Colonic mucosa (tissue), 4 donors: ENCODE measurements at regions not wholly inside any gene's neighbourhood (a gene's known extent, or its start where the extent isn't known, plus 50 kb on each side); places are given as distances from the start of the nearest gene placed in this dataset.

ENCODE experiments used
- DNase-seq: peaks from one replicate; pipeline ENCODE4 v3.0.0-alpha.2; 2020
- H3K27ac ChIP-seq: fragments of 200-600 bp; one replicate; pipeline ENCODE4 v1.8.0; 2021
- H3K27me3 ChIP-seq: fragments of 200-600 bp; one replicate; pipeline ENCODE4 v1.8.0; 2021
- H3K36me3 ChIP-seq: fragments of 200-600 bp; one replicate; pipeline ENCODE4 v1.8.0; 2021
- H3K4me1 ChIP-seq: fragments of 200-600 bp; one replicate; pipeline ENCODE4 v1.8.0; 2021; ENCODE audit warnings: mild to moderate bottlenecking
- H3K4me3 ChIP-seq: fragments of 200-600 bp; one replicate; pipeline ENCODE4 v1.8.0; 2021
- H3K9ac ChIP-seq, 2 donors: one replicate each; pipeline ENCODE4 v1.7.0; 2013; ENCODE audit warnings: control low read depth in 2 of 2, low read depth in 2 of 2, low read length in 2 of 2
- H3K9me3 ChIP-seq: fragments of 200-600 bp; one replicate; pipeline ENCODE4 v1.8.0; 2021
- CTCF ChIP-seq: fragments of 200-600 bp; IDR thresholded peaks from one replicate; pipeline ENCODE4 v1.8.0; 2022; ENCODE audit warnings: antibody characterized with exemption, mild to moderate bottlenecking
- intact Hi-C: fragments of 100-400 bp; cut with DNase I; formaldehyde crosslinking; loops from one replicate; pipeline ENCODE4 v1.14.1; 2022
- donor health status: healthy.
- donor health status: DM: no; HTN: no; CAD: no.
- donor health status: DM: no; HTN: no; CAD: no.

- TF ChIP-seq CTCF: no peak
- Histone ChIP-seq H3K4me3 (no peak overlapping the region), H3K27me3 (no peaks in the 10 kb centered on the region), H3K4me1 (no peaks in the 10 kb centered on the region), H3K36me3 (no peaks in the 10 kb centered on the region), H3K9me3 (no peaks in the 10 kb centered on the region), H3K27ac (no peak overlapping the region), H3K9ac (no peak overlapping the region)
- DNase-seq: no peak
- intact Hi-C loops: loop anchor here (5.0 kb wide), 1 partner anchor 65 kb away; no protein-coding TSS in a partner anchor
Observed at GRCh38 chr2:117537032-117537431, 277.5 kb upstream of the DDX18 start.

- H3K9ac ChIP-seq: no peak overlapping the region
- no peak for DNase-seq
- no peaks in the 10 kb centered on the region for H3K36me3 ChIP-seq
- H3K4me3 ChIP-seq: no peak overlapping the region
- no peaks in the 10 kb centered on the region for H3K9me3 ChIP-seq
- H3K27me3 ChIP-seq: no peaks in the 10 kb centered on the region
- intact Hi-C loops: no loop called here
- no peak overlapping the region for H3K27ac ChIP-seq
- no peak for TF ChIP-seq CTCF
- no peaks in the 10 kb centered on the region for H3K4me1 ChIP-seq
Observed at GRCh38 chr2:117551858-117552257, 262.6 kb upstream of the DDX18 start.

GRCh38 chr2:117553448-117553847 is 261.0 kb upstream of the DDX18 start:
- H3K4me1 ChIP-seq: no peaks in the 10 kb centered on the region
- no peaks in the 10 kb centered on the region for H3K36me3 ChIP-seq
- no peak for TF ChIP-seq CTCF
- intact Hi-C loops: no loop called here
- no peaks in the 10 kb centered on the region for H3K9me3 ChIP-seq
- no peak for DNase-seq
- no peak overlapping the region for H3K4me3 ChIP-seq
- H3K27ac ChIP-seq: no peak overlapping the region
- H3K27me3 ChIP-seq: no peaks in the 10 kb centered on the region
- H3K9ac ChIP-seq: no peak overlapping the region

GRCh38 chr2:117555965-117556364 is 258.5 kb upstream of the DDX18 start:
- Histone ChIP-seq H3K36me3 (no peaks in the 10 kb centered on the region), H3K27me3 (no peaks in the 10 kb centered on the region)

GRCh38 chr2:117557626-117558025 is 256.9 kb upstream of the DDX18 start:
- Histone ChIP-seq H3K4me1 (no peaks in the 10 kb centered on the region), H3K9me3 (no peaks in the 10 kb centered on the region), H3K27me3 (no peaks in the 10 kb centered on the region), H3K27ac (no peak overlapping the region), H3K4me3 (no peak overlapping the region), H3K9ac (no peak overlapping the region), H3K36me3 (no peaks in the 10 kb centered on the region)
- intact Hi-C loops: no loop called here
- DNase-seq: no peak
- no peak for TF ChIP-seq CTCF

More at GRCh38 chr2:117555965-117556364, 258.5 kb upstream of the DDX18 start:
- TF ChIP-seq CTCF: no peak
- intact Hi-C loops: no loop called here
- no peak for DNase-seq
- H3K4me1 ChIP-seq: no peaks in the 10 kb centered on the region
- H3K4me3 ChIP-seq: no peak overlapping the region
- no peak overlapping the region for H3K27ac ChIP-seq
- H3K9ac ChIP-seq: no peak overlapping the region
- no peaks in the 10 kb centered on the region for H3K9me3 ChIP-seq

GRCh38 chr2:117562654-117563053 is 251.8 kb upstream of the DDX18 start:
- no peak overlapping the region for H3K4me3 ChIP-seq
- no peaks in the 10 kb centered on the region for H3K36me3 ChIP-seq
- intact Hi-C loops: no loop called here
- no peak overlapping the region for H3K9ac ChIP-seq
- no peaks in the 10 kb centered on the region for H3K4me1 ChIP-seq
- no peak overlapping the region for H3K27ac ChIP-seq
- TF ChIP-seq CTCF: no peak
- H3K27me3 ChIP-seq: no peaks in the 10 kb centered on the region
- no peaks in the 10 kb centered on the region for H3K9me3 ChIP-seq
- DNase-seq: no peak
